ENCODE measurements at regions not wholly inside any gene's neighbourhood (a gene's known extent, or its start where the extent isn't known, plus 50 kb on each side); places are given as distances from the start of the nearest gene placed in this dataset.

DNA sequence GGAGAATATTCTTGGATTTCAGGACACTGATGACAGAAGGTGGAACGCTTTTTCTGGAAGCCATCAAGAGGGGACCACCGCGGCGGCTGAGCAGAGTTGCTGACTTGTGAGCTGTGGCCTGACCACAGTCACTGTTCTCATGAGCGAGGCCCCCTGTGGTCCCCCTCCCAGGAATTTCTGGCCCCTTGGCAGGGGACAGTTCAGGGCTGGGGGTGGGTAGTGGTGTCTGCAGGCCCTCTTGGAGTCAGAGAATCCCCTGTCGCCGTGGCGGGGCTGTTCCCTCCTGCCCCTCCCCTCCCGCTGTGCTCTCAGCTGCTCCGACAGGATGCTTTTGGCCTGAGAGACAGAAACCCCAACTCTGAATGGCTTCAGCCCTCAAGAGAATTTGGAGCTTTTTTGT, 292.0 kb downstream of the SEC14L1 start:
- Histone ChIP-seq H3K4me2 (ENCODE audit: low read depth, low read length) (no peak overlapping the region), H4K20me1 (ENCODE audit: insufficient read depth, low read length) (peaks cover 63% of the 10 kb centered on the region; the same call in 1 of the 2 replicates), H3K79me2 (ENCODE audit: insufficient read depth, low read length) (peaks cover 41% of the 10 kb centered on the region), H3K9ac (ENCODE audit: insufficient read depth, low read depth, low read length) (no peak overlapping the region), H2AFZ (ENCODE audit: low read length) (no peak overlapping the region), H3K4me1 (ENCODE audit: insufficient read depth, low read length) (peaks cover 31% of the 10 kb centered on the region), H3K9me3 (ENCODE audit: low read length) (no peaks in the 10 kb centered on the region), H3K27me3 (ENCODE audit: control insufficient read depth in 1 of 2, insufficient read depth in 2 of 2, low read length in 2 of 2) (no peaks in the 10 kb centered on the region), H3K36me3 (replicated peaks in 1 of 2; ENCODE audit: control insufficient read depth in 1 of 2, insufficient read depth in 2 of 2, low read length in 2 of 2) (peaks cover 24 to 64% of the 10 kb centered on the region in 2 experiments), H3K27ac (ENCODE audit: extremely low read length, insufficient read depth, low read length) (no peak overlapping the region), H3K4me3 (replicated peaks in 1 of 3; ENCODE audit: insufficient read depth in 1 of 3, low read depth in 2 of 3, low read length in 3 of 3) (no peak overlapping the region)
- FAIRE-seq (no peak), ATAC-seq (no peak), DNase-seq (ENCODE audit: low spot score) (no peak)
- 96% methylated on average over 8 of the region's 10 CpGs for WGBS (ENCODE audit: low lambda C conversion rate)
- CTCF ChIA-PET (ENCODE audit: low intra/inter-chr PET ratio, low total read pairs), result no interaction called here
- POLR2A ChIA-PET, result no interaction called here
- in situ Hi-C loops (cut with HindIII; ENCODE audit: extremely low pct_ligation_motif_present, low pct_unique_long_range_greater_than_20kb) (no loop called here), intact Hi-C loops (cut with micrococcal nuclease; ENCODE audit: unreplicated experiment) (loop anchor here (5.0 kb wide), 1 partner anchor 40 kb away; no protein-coding TSS in a partner anchor)
- BruUV-seq (replicated peaks), result no TSS peak
- TF ChIP-seq, protein P1, sequence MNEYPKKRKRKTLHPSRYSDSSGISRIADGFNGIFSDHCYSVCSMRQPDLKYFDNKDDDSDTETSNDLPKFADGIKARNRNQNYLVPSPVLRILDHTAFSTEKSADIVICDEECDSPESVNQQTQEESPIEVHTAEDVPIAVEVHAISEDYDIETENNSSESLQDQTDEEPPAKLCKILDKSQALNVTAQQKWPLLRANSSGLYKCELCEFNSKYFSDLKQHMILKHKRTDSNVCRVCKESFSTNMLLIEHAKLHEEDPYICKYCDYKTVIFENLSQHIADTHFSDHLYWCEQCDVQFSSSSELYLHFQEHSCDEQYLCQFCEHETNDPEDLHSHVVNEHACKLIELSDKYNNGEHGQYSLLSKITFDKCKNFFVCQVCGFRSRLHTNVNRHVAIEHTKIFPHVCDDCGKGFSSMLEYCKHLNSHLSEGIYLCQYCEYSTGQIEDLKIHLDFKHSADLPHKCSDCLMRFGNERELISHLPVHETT (CRISPR knock-in tag; conservative IDR thresholded peaks at IDR 0.05), result no peak
- TF ChIP-seq KAT8 (CRISPR knock-in tag; IDR thresholded peaks at IDR 0.05) (no peak), ZNF720 (CRISPR knock-in tag; IDR thresholded peaks at IDR 0.05) (no peak), SRSF4 (IDR thresholded peaks at IDR 0.05; ENCODE audit: low read depth, low read length, poor library complexity, severe bottlenecking) (no peak), JUN (CRISPR knock-in tag; IDR thresholded peaks at IDR 0.05) (no peak), SIX4 (CRISPR knock-in tag; IDR thresholded peaks at IDR 0.05) (no peak), ESRRA (CRISPR knock-in tag; IDR thresholded peaks at IDR 0.05; ENCODE audit: low read depth) (no peak), CBX1 (IDR thresholded peaks at IDR 0.05; ENCODE audit: low read depth) (no peak), ZNF121 (CRISPR knock-in tag; IDR thresholded peaks at IDR 0.05) (no peak), ZNF569 (CRISPR knock-in tag; IDR thresholded peaks at IDR 0.05; ENCODE audit: borderline replicate concordance) (no peak), ZNF713 (CRISPR knock-in tag; IDR thresholded peaks at IDR 0.05) (no peak), SP4 (CRISPR knock-in tag; IDR thresholded peaks at IDR 0.05) (no peak), HNRNPH1 (optimal IDR thresholded peaks at IDR 0.05; ENCODE audit: low read depth, low read length) (no peak), ZNF878 (CRISPR knock-in tag; IDR thresholded peaks at IDR 0.05) (no peak)
- TF ChIP-seq, protein P2, sequence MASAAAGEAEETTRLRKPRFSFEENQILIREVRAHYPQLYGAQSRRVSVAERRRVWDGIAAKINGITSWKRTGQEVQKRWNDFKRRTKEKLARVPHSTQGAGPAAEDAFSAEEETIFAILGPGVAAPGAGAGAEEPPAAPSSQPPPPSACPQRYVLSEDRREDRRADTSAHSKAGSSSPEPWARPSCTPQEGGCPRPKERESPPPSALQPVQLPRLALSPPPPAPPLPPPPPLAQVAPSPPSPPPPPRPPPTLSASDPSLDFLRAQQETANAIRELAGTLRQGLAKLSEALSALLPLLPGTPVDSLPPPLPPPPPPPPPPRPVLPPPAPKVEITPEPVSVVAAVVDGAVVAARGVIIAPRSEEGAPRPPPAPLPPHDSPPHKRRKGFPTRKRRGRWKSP (CRISPR knock-in tag; IDR thresholded peaks at IDR 0.05), result no peak
- TF ChIP-seq, protein P3, sequence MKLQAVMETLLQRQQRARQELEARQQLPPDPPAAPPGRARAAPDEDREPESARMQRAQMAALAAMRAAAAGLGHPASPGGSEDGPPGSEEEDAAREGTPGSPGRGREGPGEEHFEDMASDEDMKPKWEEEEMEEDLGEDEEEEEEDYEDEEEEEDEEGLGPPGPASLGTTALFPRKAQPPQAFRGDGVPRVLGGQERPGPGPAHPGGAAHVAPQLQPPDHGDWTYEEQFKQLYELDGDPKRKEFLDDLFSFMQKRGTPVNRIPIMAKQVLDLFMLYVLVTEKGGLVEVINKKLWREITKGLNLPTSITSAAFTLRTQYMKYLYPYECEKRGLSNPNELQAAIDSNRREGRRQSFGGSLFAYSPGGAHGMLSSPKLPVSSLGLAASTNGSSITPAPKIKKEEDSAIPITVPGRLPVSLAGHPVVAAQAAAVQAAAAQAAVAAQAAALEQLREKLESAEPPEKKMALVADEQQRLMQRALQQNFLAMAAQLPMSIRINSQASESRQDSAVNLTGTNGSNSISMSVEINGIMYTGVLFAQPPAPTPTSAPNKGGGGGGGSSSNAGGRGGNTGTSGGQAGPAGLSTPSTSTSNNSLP (IDR thresholded peaks at IDR 0.05; ENCODE audit: low read depth, low read length), result no peak
- TF ChIP-seq, protein P4, sequence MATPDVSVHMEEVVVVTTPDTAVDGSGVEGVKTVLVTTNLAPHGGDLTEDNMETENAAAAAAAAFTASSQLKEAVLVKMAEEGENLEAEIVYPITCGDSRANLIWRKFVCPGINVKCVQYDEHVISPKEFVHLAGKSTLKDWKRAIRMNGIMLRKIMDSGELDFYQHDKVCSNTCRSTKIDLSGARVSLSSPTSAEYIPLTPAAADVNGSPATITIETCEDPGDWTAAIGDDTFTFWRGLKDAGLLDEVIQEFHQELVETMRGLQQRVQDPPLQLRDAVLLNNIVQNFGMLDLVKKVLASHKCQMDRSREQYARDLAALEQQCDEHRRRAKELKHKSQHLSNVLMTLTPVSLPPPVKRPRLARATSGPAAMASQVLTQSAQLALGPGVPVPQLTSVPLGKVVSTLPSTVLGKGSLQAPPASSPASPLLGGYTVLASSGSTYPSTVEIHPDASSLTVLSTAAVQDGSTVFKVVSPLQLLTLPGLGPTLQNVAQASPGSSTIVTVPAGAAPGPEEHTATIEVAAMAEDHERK (CRISPR knock-in tag; IDR thresholded peaks at IDR 0.05; ENCODE audit: low read depth), result no peak
- TF ChIP-seq, protein P5, sequence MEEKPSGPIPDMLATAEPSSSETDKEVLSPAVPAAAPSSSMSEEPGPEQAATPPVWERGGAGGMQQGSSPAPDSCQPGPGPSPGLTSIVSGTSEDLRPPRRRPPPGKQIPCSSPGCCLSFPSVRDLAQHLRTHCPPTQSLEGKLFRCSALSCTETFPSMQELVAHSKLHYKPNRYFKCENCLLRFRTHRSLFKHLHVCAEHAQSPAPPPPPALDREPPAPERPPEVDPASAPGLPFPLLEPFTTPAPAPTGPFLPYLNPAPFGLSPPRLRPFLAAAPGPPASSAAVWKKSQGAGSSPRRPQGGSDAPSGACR (CRISPR knock-in tag; IDR thresholded peaks at IDR 0.05), result no peak
- TF ChIP-seq, protein P6, sequence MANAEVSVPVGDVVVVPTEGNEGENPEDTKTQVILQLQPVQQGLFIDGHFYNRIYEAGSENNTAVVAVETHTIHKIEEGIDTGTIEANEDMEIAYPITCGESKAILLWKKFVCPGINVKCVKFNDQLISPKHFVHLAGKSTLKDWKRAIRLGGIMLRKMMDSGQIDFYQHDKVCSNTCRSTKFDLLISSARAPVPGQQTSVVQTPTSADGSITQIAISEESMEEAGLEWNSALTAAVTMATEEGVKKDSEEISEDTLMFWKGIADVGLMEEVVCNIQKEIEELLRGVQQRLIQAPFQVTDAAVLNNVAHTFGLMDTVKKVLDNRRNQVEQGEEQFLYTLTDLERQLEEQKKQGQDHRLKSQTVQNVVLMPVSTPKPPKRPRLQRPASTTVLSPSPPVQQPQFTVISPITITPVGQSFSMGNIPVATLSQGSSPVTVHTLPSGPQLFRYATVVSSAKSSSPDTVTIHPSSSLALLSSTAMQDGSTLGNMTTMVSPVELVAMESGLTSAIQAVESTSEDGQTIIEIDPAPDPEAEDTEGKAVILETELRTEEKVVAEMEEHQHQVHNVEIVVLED (CRISPR knock-in tag; IDR thresholded peaks at IDR 0.05; ENCODE audit: borderline replicate concordance), result no peak

All from HepG2 (cell line).